CD4-positive, alpha-beta T cell (primary cell): ENCODE measurements at regions not wholly inside any gene's neighbourhood (a gene's known extent, or its start where the extent isn't known, plus 50 kb on each side); places are given as distances from the start of the nearest gene placed in this dataset.

Experiments
- ATAC-seq: fragments of 200-7000 bp; cut with Tn5 transposase; one replicate; pipeline ENCODE4 v1.10.0; 2022; ENCODE audit warnings: mild to moderate bottlenecking; ENCODE audit not compliant: poor library complexity
- CTCF ChIA-PET: fragments of 350-600 bp; sonication (Branson Sonifier 250); formaldehyde crosslinking; loops from one replicate; lab custom pipeline; 2021; ENCODE audit warnings: antibody characterized with exemption, inconsistent platforms; lab: Charles Lee
- POLR2A ChIA-PET: fragments of 350-600 bp; sonication (Branson Sonifier 250); formaldehyde crosslinking; loops from one replicate; lab custom pipeline; 2021; ENCODE audit warnings: antibody characterized with exemption, inconsistent platforms; lab: Charles Lee
- DNase-seq, 14 experiments: peaks; one replicate each; pipeline ENCODE4 v3.0.0-alpha.2; 2013 to 2020; ENCODE audit warnings: mixed read lengths in 2 of 14
- H3K27ac ChIP-seq, 2 donors: one replicate each; pipeline versions ENCODE4 v1.5.1 to v1.7.0; 2013; ENCODE audit warnings: low read length in 2 of 2, low read depth in 1 of 2, mild to moderate bottlenecking in 1 of 2
- H3K27me3 ChIP-seq, 2 experiments: 1 replicate in 1 of 2; 2 replicates in 1 of 2; pipeline versions ENCODE4 v1.6.1 to v1.7.0; 2013; ENCODE audit warnings: low read length in 2 of 2, control low read depth in 1 of 2, mild to moderate bottlenecking in 1 of 2, moderate library complexity in 1 of 2; ENCODE audit not compliant: insufficient read depth in 2 of 2, control insufficient read depth in 1 of 2
- H3K36me3 ChIP-seq: one replicate; pipeline ENCODE4 v1.6.1; 2013; ENCODE audit warnings: low read length, control low read depth; ENCODE audit not compliant: insufficient read depth
- H3K4me1 ChIP-seq: one replicate; pipeline ENCODE4 v1.6.1; 2013; ENCODE audit warnings: low read length, control low read depth; ENCODE audit not compliant: insufficient read depth
- H3K4me3 ChIP-seq: one replicate; pipeline ENCODE4 v1.5.1; 2013; ENCODE audit warnings: mild to moderate bottlenecking, low read length, moderate library complexity
- H3K9me3 ChIP-seq, 2 experiments: 1 replicate in 1 of 2; 2 replicates in 1 of 2; pipeline versions ENCODE4 v1.6.1 to v1.7.0; 2013; ENCODE audit warnings: low read length in 2 of 2, mild to moderate bottlenecking in 2 of 2, control low read depth in 1 of 2, moderate library complexity in 1 of 2; ENCODE audit not compliant: control insufficient read depth in 1 of 2, insufficient read depth in 1 of 2
- H3K27ac Mint-ChIP-seq: one replicate; pipeline ENCODE4 v1.8.0; 2020; ENCODE audit warnings: mixed read lengths
- H3K27me3 Mint-ChIP-seq: one replicate; pipeline ENCODE4 v1.8.0; 2021; ENCODE audit warnings: mixed read lengths
- H3K36me3 Mint-ChIP-seq: one replicate; pipeline ENCODE4 v1.8.0; 2021; ENCODE audit warnings: low read depth, mixed read lengths
- H3K4me1 Mint-ChIP-seq: one replicate; pipeline ENCODE4 v1.8.0; 2021; ENCODE audit warnings: low read depth, mixed read lengths
- H3K4me3 Mint-ChIP-seq: one replicate; pipeline ENCODE4 v1.8.0; 2020; ENCODE audit warnings: mild to moderate bottlenecking, mixed read lengths
- H3K9me3 Mint-ChIP-seq: one replicate; pipeline ENCODE4 v1.8.0; 2020; ENCODE audit warnings: mixed read lengths
- intact Hi-C, 2 experiments: fragments of 100-400 bp; cut with DNase I in 1 of 2; cut with micrococcal nuclease in 1 of 2; formaldehyde crosslinking; loops; one replicate each; pipeline versions ENCODE4 v1.15.1 to v1.9.0; 2023 to 2025; cut with DNase I, micrococcal nuclease
- TF ChIP-seq, protein P1 (sequence below): fragments of 200-600 bp; IDR thresholded peaks from one replicate; pipeline ENCODE4 v1.8.0; 2022; ENCODE audit warnings: antibody characterized with exemption, mild to moderate bottlenecking

- no peaks in the 10 kb centered on the region for H3K4me1 Mint-ChIP-seq
- ChIA-PET POLR2A (no interaction called here), CTCF (no interaction called here)
- TF ChIP-seq, protein P1, sequence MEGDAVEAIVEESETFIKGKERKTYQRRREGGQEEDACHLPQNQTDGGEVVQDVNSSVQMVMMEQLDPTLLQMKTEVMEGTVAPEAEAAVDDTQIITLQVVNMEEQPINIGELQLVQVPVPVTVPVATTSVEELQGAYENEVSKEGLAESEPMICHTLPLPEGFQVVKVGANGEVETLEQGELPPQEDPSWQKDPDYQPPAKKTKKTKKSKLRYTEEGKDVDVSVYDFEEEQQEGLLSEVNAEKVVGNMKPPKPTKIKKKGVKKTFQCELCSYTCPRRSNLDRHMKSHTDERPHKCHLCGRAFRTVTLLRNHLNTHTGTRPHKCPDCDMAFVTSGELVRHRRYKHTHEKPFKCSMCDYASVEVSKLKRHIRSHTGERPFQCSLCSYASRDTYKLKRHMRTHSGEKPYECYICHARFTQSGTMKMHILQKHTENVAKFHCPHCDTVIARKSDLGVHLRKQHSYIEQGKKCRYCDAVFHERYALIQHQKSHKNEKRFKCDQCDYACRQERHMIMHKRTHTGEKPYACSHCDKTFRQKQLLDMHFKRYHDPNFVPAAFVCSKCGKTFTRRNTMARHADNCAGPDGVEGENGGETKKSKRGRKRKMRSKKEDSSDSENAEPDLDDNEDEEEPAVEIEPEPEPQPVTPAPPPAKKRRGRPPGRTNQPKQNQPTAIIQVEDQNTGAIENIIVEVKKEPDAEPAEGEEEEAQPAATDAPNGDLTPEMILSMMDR = no peak
- H3K4me3 Mint-ChIP-seq = no peak overlapping the region
- Histone ChIP-seq H3K27ac (no peak overlapping the region), H3K27me3 (no peaks in the 10 kb centered on the region), H3K4me1 (no peaks in the 10 kb centered on the region), H3K9me3 (no peaks in the 10 kb centered on the region), H3K36me3 (no peaks in the 10 kb centered on the region), H3K4me3 (no peak overlapping the region)
- H3K27me3 Mint-ChIP-seq = peaks cover 31% of the 10 kb centered on the region
- DNase-seq (no peak), ATAC-seq (no peak)
- no peaks in the 10 kb centered on the region for H3K36me3 Mint-ChIP-seq
- intact Hi-C loops = loop anchor here in 1 of 2 experiments (2.0 kb wide), 1 partner anchor 900 kb away; no protein-coding TSS in a partner anchor
- H3K9me3 Mint-ChIP-seq = no peaks in the 10 kb centered on the region
- H3K27ac Mint-ChIP-seq = no peak overlapping the region
Measured at GRCh38 chr11:116224889-116225200, 547.9 kb downstream of the BUD13 start.

DNA sequence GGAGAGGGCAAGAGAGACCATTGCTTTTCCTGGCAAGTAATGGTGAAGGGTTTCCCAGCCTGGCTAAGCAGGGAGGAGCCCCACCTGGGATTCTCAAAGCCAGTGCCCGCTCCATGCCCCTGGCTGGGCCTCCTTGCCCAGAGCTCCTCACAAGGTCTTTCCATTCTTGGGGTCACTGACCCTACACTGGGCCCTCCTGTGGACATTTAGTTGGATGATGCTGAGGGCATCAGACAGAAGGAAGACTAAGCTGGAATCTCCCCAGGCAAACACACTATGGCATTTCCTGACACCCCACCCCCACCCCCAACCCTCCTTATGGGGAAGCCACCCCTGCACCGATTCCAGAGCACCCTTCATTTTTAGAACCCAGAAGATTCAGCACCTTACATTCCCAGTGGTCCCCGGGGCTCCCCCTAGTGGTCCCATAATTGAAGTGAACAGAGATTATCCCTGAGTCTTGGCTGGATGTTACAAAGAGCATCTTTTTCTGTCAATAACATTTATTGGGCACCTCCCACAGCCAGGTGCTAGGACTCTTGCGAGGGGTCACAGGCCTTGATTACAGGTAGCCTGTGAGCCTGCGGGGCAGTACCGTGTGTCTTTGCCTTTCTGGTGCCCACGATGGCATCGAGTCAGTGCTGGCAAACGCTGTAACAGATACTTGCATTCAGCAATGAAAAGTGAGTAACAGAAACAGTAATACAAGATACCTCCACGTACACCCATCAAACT, 548.5 kb downstream of the BUD13 start:
- H3K27ac Mint-ChIP-seq = no peak overlapping the region
- no peaks in the 10 kb centered on the region for H3K27me3 ChIP-seq
- intact Hi-C loops = loop anchor here in 1 of 2 experiments (2.0 kb wide), 1 partner anchor 900 kb away; no protein-coding TSS in a partner anchor
- no peak overlapping the region for H3K4me3 Mint-ChIP-seq
- no peaks in the 10 kb centered on the region for H3K4me1 Mint-ChIP-seq
- peaks cover 28% of the 10 kb centered on the region for H3K27me3 Mint-ChIP-seq
- H3K9me3 ChIP-seq = no peaks in the 10 kb centered on the region
- TF ChIP-seq, protein P1 = peak; percentile 51
- no peaks in the 10 kb centered on the region for H3K36me3 Mint-ChIP-seq
- no peaks in the 10 kb centered on the region for H3K36me3 ChIP-seq
- ATAC-seq = no peak
- no peaks in the 10 kb centered on the region for H3K9me3 Mint-ChIP-seq
- CTCF ChIA-PET = no interaction called here
- no peaks in the 10 kb centered on the region for H3K4me1 ChIP-seq
- no peak overlapping the region for H3K4me3 ChIP-seq
- POLR2A ChIA-PET = no interaction called here
- DNase-seq = peak in 9 of 14 experiments; percentile 2 to 37 (median 7)
- no peak overlapping the region for H3K27ac ChIP-seq

DNA sequence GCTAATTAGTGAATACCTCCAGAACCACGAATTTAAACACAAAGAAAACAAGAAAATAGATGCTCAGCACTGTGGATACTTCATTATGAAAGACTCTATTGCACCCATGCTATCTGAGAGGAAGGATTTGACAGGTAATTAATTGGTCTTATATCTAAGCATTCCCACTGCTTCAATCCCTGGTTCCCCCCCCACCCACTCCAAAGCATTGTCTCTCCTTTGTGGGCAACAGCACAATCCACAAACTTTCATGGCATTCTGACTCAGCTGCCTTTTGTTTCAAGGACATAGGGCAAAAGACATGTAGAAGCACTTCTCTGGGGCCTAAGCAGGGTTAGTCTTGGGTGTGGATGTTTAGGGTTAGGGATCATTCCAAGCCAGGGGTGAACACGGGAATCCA, 551.4 kb downstream of the BUD13 start:
- Mint-ChIP-seq H3K36me3 (no peaks in the 10 kb centered on the region), H3K27ac (no peak overlapping the region), H3K9me3 (no peaks in the 10 kb centered on the region), H3K27me3 (peaks cover 11% of the 10 kb centered on the region), H3K4me1 (no peaks in the 10 kb centered on the region), H3K4me3 (no peak overlapping the region)
- Histone ChIP-seq H3K4me3 (no peak overlapping the region), H3K9me3 (no peaks in the 10 kb centered on the region), H3K27ac (no peak overlapping the region), H3K36me3 (no peaks in the 10 kb centered on the region), H3K4me1 (no peaks in the 10 kb centered on the region), H3K27me3 (no peaks in the 10 kb centered on the region)
- no peak for DNase-seq
- ATAC-seq = no peak
- POLR2A ChIA-PET = no interaction called here
- TF ChIP-seq, protein P1 = no peak
- CTCF ChIA-PET = no interaction called here
- intact Hi-C loops = no loop called here
